NCI-H748 (cell line): ENCODE measurements at regions not wholly inside any gene's neighbourhood (a gene's known extent, or its start where the extent isn't known, plus 50 kb on each side); places are given as distances from the start of the nearest gene placed in this dataset.
A peak's percentile ranks its signal among the peaks of the same experiment; 100 is the strongest.
"Not testable (repeated sequence)": the region's sequence is repeated elsewhere in the genome, so short reads cannot be mapped to it uniquely, and the experiment has no call there.

Source experiments
- DNase-seq: peaks from one replicate; lab custom pipeline; 2025; ENCODE audit not compliant: unreplicated experiment; lab: John Stamatoyannopoulos, UW

- DNase-seq: no peak
Measured at GRCh38 chr3:162932503-162932902, 1435.9 kb downstream of the OTOL1 start.

GRCh38 chr3:162933656-162934055 is 1437.0 kb downstream of the OTOL1 start:
- DNase-seq: no peak

GRCh38 chr3:162936706-162937105 is 1440.1 kb downstream of the OTOL1 start:
- DNase-seq: no peak

GRCh38 chr3:162938083-162938482 is 1441.5 kb downstream of the OTOL1 start:
- peak; percentile 38 for DNase-seq

- no peak for DNase-seq
Measured at GRCh38 chr3:162945626-162946025, 1449.0 kb downstream of the OTOL1 start.

- DNase-seq: no peak
Measured at GRCh38 chr3:162956711-162957110, 1460.1 kb downstream of the OTOL1 start.

- no peak for DNase-seq
Measured at GRCh38 chr3:162960269-162960668, 1463.7 kb downstream of the OTOL1 start.

- no peak for DNase-seq
Measured at GRCh38 chr3:162970292-162970691, 1473.7 kb downstream of the OTOL1 start.

GRCh38 chr3:162971715-162972114 is 1475.1 kb downstream of the OTOL1 start:
- no peak for DNase-seq

- no peak for DNase-seq
Measured at GRCh38 chr3:162973428-162973917, 1476.9 kb downstream of the OTOL1 start.

- no peak for DNase-seq
Measured at GRCh38 chr3:162978136-162978535, 1481.5 kb downstream of the OTOL1 start.

GRCh38 chr3:162984746-162985145 is 1488.1 kb downstream of the OTOL1 start:
- no peak for DNase-seq

- not testable (repeated sequence) for DNase-seq
Measured at GRCh38 chr3:162987085-162987794, 1490.6 kb downstream of the OTOL1 start.

GRCh38 chr3:162992741-162993140 is 1496.1 kb downstream of the OTOL1 start:
- no peak for DNase-seq

GRCh38 chr3:162994165-162994564 is 1497.6 kb downstream of the OTOL1 start:
- DNase-seq: peak; percentile 4

- no peak for DNase-seq
Measured at GRCh38 chr3:162996368-162996767, 1499.8 kb downstream of the OTOL1 start.

GRCh38 chr3:162998205-162998604 is 1501.6 kb downstream of the OTOL1 start:
- DNase-seq: no peak

GRCh38 chr3:163011596-163011995 is 1515.0 kb downstream of the OTOL1 start:
- no peak for DNase-seq

- no peak for DNase-seq
Measured at GRCh38 chr3:163016251-163016650, 1519.6 kb downstream of the OTOL1 start.

GRCh38 chr3:163018067-163018466 is 1521.5 kb downstream of the OTOL1 start:
- no peak for DNase-seq

GRCh38 chr3:163018664-163019063 is 1522.1 kb downstream of the OTOL1 start:
- no peak for DNase-seq

GRCh38 chr3:163019260-163019659 is 1522.7 kb downstream of the OTOL1 start:
- DNase-seq: no peak

GRCh38 chr3:163033652-163034051 is 1537.0 kb downstream of the OTOL1 start:
- DNase-seq: no peak
